HEK293 (cell line): ENCODE measurements at regions not wholly inside any gene's neighbourhood (a gene's known extent, or its start where the extent isn't known, plus 50 kb on each side); places are given as distances from the start of the nearest gene placed in this dataset.

Source experiments
- CTCF ChIA-PET: fragments of 350-600 bp; formaldehyde crosslinking; extraction: SDS; loops from one replicate; lab custom pipeline; 2021; ENCODE audit warnings: antibody characterized with exemption; lab: Yijun Ruan, JAX
- POLR2A ChIA-PET: fragments of 300-600 bp; formaldehyde crosslinking; extraction: SDS; loops from one replicate; lab custom pipeline; 2020; ENCODE audit warnings: antibody characterized with exemption, inconsistent platforms; lab: Yijun Ruan, JAX
- H3K27ac ChIP-seq: fragments of 200-500 bp; sonication (Bioruptor generic); 2 replicates; pipeline ENCODE4 v1.5.1; 2014; ENCODE audit warnings: low read depth, low read length, control low read depth, inconsistent platforms; ENCODE audit errors: extremely low read depth
- H3K36me3 ChIP-seq, 2 experiments: fragments of 200-500 bp in 1 of 2; sonication (Bioruptor generic) in 1 of 2; 1 replicate in 1 of 2; 2 replicates in 1 of 2; pipeline ENCODE4 v1.5.1; 2014 to 2017; ENCODE audit warnings: inconsistent platforms in 2 of 2, low read length in 2 of 2; ENCODE audit not compliant: control insufficient read depth in 2 of 2, insufficient read depth in 1 of 2
- H3K4me1 ChIP-seq: fragments of 200-500 bp; sonication (Bioruptor generic); 2 replicates; pipeline ENCODE4 v1.5.1; 2014; ENCODE audit warnings: mild to moderate bottlenecking, low read length, inconsistent platforms; ENCODE audit not compliant: control insufficient read depth, insufficient read depth
- H3K4me3 ChIP-seq: 2 replicates; pipeline ENCODE4 v1.5.1; 2011; ENCODE audit warnings: low read depth, mild to moderate bottlenecking, control low read depth, low read length, moderate library complexity
- H3K9me3 ChIP-seq: fragments of 200-500 bp; sonication (Bioruptor generic); 2 replicates; pipeline ENCODE4 v1.5.1; 2014; ENCODE audit warnings: low read depth, low read length, inconsistent platforms; ENCODE audit not compliant: control insufficient read depth, insufficient read depth
- KLF1 ChIP-seq: fragments of 450-650 bp; formaldehyde crosslinking; IDR thresholded peaks from 2 replicates; pipeline ENCODE4 v1.5.1; 2016; ENCODE audit warnings: missing biosample characterization, missing genetic modification characterization
- KLF16 ChIP-seq: fragments of 450-650 bp; formaldehyde crosslinking; IDR thresholded peaks from 2 replicates; pipeline ENCODE4 v1.5.1; 2017; ENCODE audit warnings: missing biosample characterization, missing genetic modification characterization
- OVOL3 ChIP-seq: fragments of 450-650 bp; formaldehyde crosslinking; IDR thresholded peaks from 2 replicates; pipeline ENCODE4 v1.5.1; 2016; ENCODE audit warnings: missing biosample characterization, missing genetic modification characterization
- PRDM10 ChIP-seq: fragments of 450-650 bp; formaldehyde crosslinking; IDR thresholded peaks from 2 replicates; pipeline ENCODE4 v1.5.1; 2016; ENCODE audit warnings: missing biosample characterization, missing genetic modification characterization
- SCRT1 ChIP-seq: fragments of 450-650 bp; formaldehyde crosslinking; IDR thresholded peaks from 2 replicates; pipeline ENCODE4 v1.5.1; 2016; ENCODE audit warnings: missing biosample characterization, missing genetic modification characterization, borderline replicate concordance
- ZNF121 ChIP-seq: fragments of 450-650 bp; formaldehyde crosslinking; IDR thresholded peaks from 2 replicates; pipeline ENCODE4 v1.5.1; 2016; ENCODE audit warnings: missing biosample characterization, missing genetic modification characterization
- ZNF146 ChIP-seq: fragments of 450-650 bp; formaldehyde crosslinking; IDR thresholded peaks from 2 replicates; pipeline ENCODE4 v1.5.1; 2016; ENCODE audit warnings: missing biosample characterization, missing genetic modification characterization
- ZNF175 ChIP-seq: fragments of 450-650 bp; formaldehyde crosslinking; IDR thresholded peaks from 2 replicates; pipeline ENCODE4 v1.5.1; 2016; ENCODE audit warnings: missing biosample characterization, missing genetic modification characterization
- ZNF280C ChIP-seq: fragments of 450-650 bp; formaldehyde crosslinking; IDR thresholded peaks from 2 replicates; pipeline ENCODE4 v1.5.1; 2016; ENCODE audit warnings: missing biosample characterization, missing genetic modification characterization
- ZNF302 ChIP-seq: fragments of 450-650 bp; formaldehyde crosslinking; IDR thresholded peaks from 2 replicates; pipeline ENCODE4 v1.5.1; 2016; ENCODE audit warnings: missing biosample characterization, missing genetic modification characterization, low read depth
- ZNF311 ChIP-seq: fragments of 450-650 bp; formaldehyde crosslinking; IDR thresholded peaks from 2 replicates; pipeline ENCODE4 v1.5.1; 2017; ENCODE audit warnings: missing biosample characterization, missing genetic modification characterization, borderline replicate concordance
- ZNF324 ChIP-seq: fragments of 450-650 bp; formaldehyde crosslinking; IDR thresholded peaks from 2 replicates; pipeline ENCODE4 v1.5.1; 2016; ENCODE audit warnings: missing biosample characterization, missing genetic modification characterization
- ZNF341 ChIP-seq: fragments of 450-650 bp; formaldehyde crosslinking; IDR thresholded peaks from 2 replicates; pipeline ENCODE4; 2016; ENCODE audit warnings: low read depth, missing biosample characterization, missing genetic modification characterization
- ZNF423 ChIP-seq: fragments of 450-650 bp; formaldehyde crosslinking; IDR thresholded peaks from 2 replicates; pipeline ENCODE4 v1.5.1; 2016; ENCODE audit warnings: missing biosample characterization, missing genetic modification characterization
- ZNF513 ChIP-seq: fragments of 450-650 bp; IDR thresholded peaks from 2 replicates; pipeline ENCODE4 v1.5.1; 2018; ENCODE audit warnings: missing biosample characterization, missing genetic modification characterization
- ZNF596 ChIP-seq: fragments of 450-650 bp; IDR thresholded peaks from 2 replicates; pipeline ENCODE4 v1.5.0; 2018; ENCODE audit warnings: missing biosample characterization, mild to moderate bottlenecking, missing genetic modification characterization, moderate library complexity
- ZNF600 ChIP-seq: fragments of 450-650 bp; formaldehyde crosslinking; IDR thresholded peaks from 2 replicates; pipeline ENCODE4 v1.5.1; 2016; ENCODE audit warnings: missing biosample characterization, missing genetic modification characterization
- ZNF621 ChIP-seq: fragments of 450-650 bp; formaldehyde crosslinking; IDR thresholded peaks from 2 replicates; pipeline ENCODE4 v1.5.1; 2017; ENCODE audit warnings: missing biosample characterization, missing genetic modification characterization
- ZNF747 ChIP-seq: fragments of 450-650 bp; formaldehyde crosslinking; IDR thresholded peaks from 2 replicates; pipeline ENCODE4 v1.5.1; 2016; ENCODE audit warnings: missing biosample characterization, missing genetic modification characterization
- ZNF768 ChIP-seq: fragments of 450-650 bp; formaldehyde crosslinking; IDR thresholded peaks from 2 replicates; pipeline ENCODE4 v1.5.1; 2018; ENCODE audit warnings: missing biosample characterization, mild to moderate bottlenecking, missing genetic modification characterization
- ZSCAN23 ChIP-seq: fragments of 450-650 bp; formaldehyde crosslinking; IDR thresholded peaks from 2 replicates; pipeline ENCODE4 v1.5.1; 2016; ENCODE audit warnings: missing biosample characterization, missing genetic modification characterization
- ZSCAN30 ChIP-seq: fragments of 450-650 bp; IDR thresholded peaks from 2 replicates; pipeline ENCODE4 v1.5.1; 2018; ENCODE audit warnings: missing biosample characterization, mild to moderate bottlenecking, missing genetic modification characterization, moderate library complexity

GRCh38 chr6:113587078-113587699 lies 270.0 kb upstream of the MARCKS start (continued):
- TF ChIP-seq ZNF423 (tag by site-specific recombination): no peak
- TF ChIP-seq KLF16 (tag by site-specific recombination): no peak
- no peak for TF ChIP-seq ZSCAN23 (tag by site-specific recombination)
- no peak for TF ChIP-seq ZNF175 (tag by site-specific recombination)
- no peak for TF ChIP-seq ZNF768 (tag by site-specific recombination)
- no peak for TF ChIP-seq ZNF513 (tag by site-specific recombination)
- no peak for TF ChIP-seq ZNF311 (tag by site-specific recombination)
- TF ChIP-seq, all 188 proteins: peak for 0

GRCh38 chr6:113588646-113589045 lies 268.5 kb upstream of the MARCKS start:
- TF ChIP-seq ZNF341 (tag by site-specific recombination) (no peak), ZNF146 (tag by site-specific recombination) (no peak), PRDM10 (tag by site-specific recombination) (no peak), ZNF621 (no peak), KLF1 (tag by site-specific recombination) (no peak), ZNF121 (tag by site-specific recombination) (no peak), SCRT1 (no peak), OVOL3 (tag by site-specific recombination) (no peak), ZNF302 (no peak), ZNF747 (no peak), ZNF280C (no peak), ZSCAN30 (tag by site-specific recombination) (no peak), ZNF600 (tag by site-specific recombination) (no peak), ZNF324 (tag by site-specific recombination) (no peak), ZNF596 (tag by site-specific recombination) (no peak)

More at GRCh38 chr6:113588646-113589045, 268.5 kb upstream of the MARCKS start:
- ChIA-PET CTCF (interaction anchor here (0.7 kb wide), 1 partner anchor 73 kb away, joined by 4 read pairs; no protein-coding TSS in a partner anchor), POLR2A (no interaction called here)
- Histone ChIP-seq H3K4me1 (peaks cover 14% of the 10 kb centered on the region), H3K36me3 (no peaks in the 10 kb centered on the region), H3K27ac (no peak overlapping the region), H3K9me3 (no peaks in the 10 kb centered on the region), H3K4me3 (no peak overlapping the region)
